Sigmoid colon (tissue), 6 donors: ENCODE measurements at regions not wholly inside any gene's neighbourhood (a gene's known extent, or its start where the extent isn't known, plus 50 kb on each side); places are given as distances from the start of the nearest gene placed in this dataset.
"Not testable (repeated sequence)": the region's sequence is repeated elsewhere in the genome, so short reads cannot be mapped to it uniquely, and the experiment has no call there.

ENCODE experiments used
- DNase-seq: peaks from one replicate; pipeline ENCODE4 v3.0.0-alpha.2; 2019
- H3K27ac ChIP-seq, 4 donors: fragments of 200-600 bp; sonication (generic); one replicate each; pipeline ENCODE4 v1.5.1; 2016 to 2019; ENCODE audit warnings: mild to moderate bottlenecking in 1 of 4
- H3K27me3 ChIP-seq, 3 donors: fragments of 200-600 bp; sonication (generic); one replicate each; pipeline ENCODE4 v1.5.1; 2019; ENCODE audit warnings: mild to moderate bottlenecking in 1 of 3
- H3K36me3 ChIP-seq, 4 donors: fragments of 200-600 bp; sonication (generic); one replicate each; pipeline ENCODE4 v1.5.1; 2016 to 2019
- H3K4me1 ChIP-seq, 4 donors: fragments of 200-600 bp; sonication (generic); one replicate each; pipeline ENCODE4 v1.5.1; 2017 to 2019
- H3K4me3 ChIP-seq, 4 donors: fragments of 200-600 bp; sonication (generic); one replicate each; pipeline ENCODE4 v1.5.1; 2017 to 2019; ENCODE audit warnings: mild to moderate bottlenecking in 2 of 4, moderate library complexity in 1 of 4
- H3K9me3 ChIP-seq, 4 donors: fragments of 200-600 bp in 3 of 4; sonication (generic) in 3 of 4; one replicate each; pipeline versions ENCODE4 v1.5.1 to v1.6.1; 2013 to 2019
- CTCF ChIP-seq, 4 experiments: fragments of 450-650 bp in 3 of 4; fragments of 200-600 bp in 1 of 4; IDR thresholded peaks; one replicate each; pipeline ENCODE4 v1.5.1; 2016 to 2019; ENCODE audit warnings: antibody characterized with exemption in 4 of 4, mild to moderate bottlenecking in 3 of 4, moderate library complexity in 2 of 4
- EP300 ChIP-seq, 4 donors: sonication (generic); formaldehyde crosslinking; IDR thresholded peaks; one replicate each; pipeline ENCODE4 v1.6.1; 2017; ENCODE audit warnings: antibody characterized with exemption in 4 of 4
- POLR2A ChIP-seq, 2 donors: fragments of 450-650 bp; IDR thresholded peaks; one replicate each; pipeline ENCODE4 v1.6.1; 2016; ENCODE audit warnings: antibody characterized with exemption in 2 of 2, mild to moderate bottlenecking in 2 of 2, moderate library complexity in 2 of 2
- POLR2AphosphoS5 ChIP-seq, 4 donors: sonication (generic); formaldehyde crosslinking; IDR thresholded peaks; one replicate each; pipeline ENCODE4 v1.6.1; 2017; ENCODE audit warnings: antibody characterized with exemption in 4 of 4
- WGBS, 2 donors: extraction: QIAGEN DNeasy Blood & Tissue Kit; methylation state at CpG; one replicate each; pipeline ENCODE4 v1.1.7; 2013; 5-methylcytosine and 5-hydroxymethylcytosine counted together
- intact Hi-C: fragments of 100-400 bp; cut with DNase I; formaldehyde crosslinking; loops from one replicate; pipeline ENCODE4 v1.15.1; 2023
- donor health status: healthy with polysubstance abuse.
- donor health status: healthy.

DNA sequence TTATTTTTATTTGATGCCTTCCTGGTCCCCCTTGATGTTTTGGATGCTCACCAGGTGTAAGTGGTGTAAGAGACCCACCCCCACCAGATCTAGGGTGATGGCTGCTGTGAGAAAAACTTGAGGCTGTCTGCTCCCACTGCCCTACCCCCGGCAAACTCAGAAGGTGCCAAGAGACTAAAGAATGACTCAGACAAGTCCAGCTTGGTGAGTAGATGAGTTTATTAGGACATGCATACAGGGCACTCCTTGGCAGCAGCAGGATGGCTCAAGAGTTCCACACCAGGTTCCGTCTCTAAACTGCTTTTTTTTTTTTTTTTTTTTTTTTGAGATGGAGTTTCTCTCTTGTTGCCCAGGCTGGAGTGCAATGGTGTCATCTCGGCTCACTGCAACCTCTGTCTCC, 84.0 kb upstream of the HPF1 start:
- WGBS, 2 donors, result 79 to 93% methylated on average over 3 of the region's 3 CpGs

DNA sequence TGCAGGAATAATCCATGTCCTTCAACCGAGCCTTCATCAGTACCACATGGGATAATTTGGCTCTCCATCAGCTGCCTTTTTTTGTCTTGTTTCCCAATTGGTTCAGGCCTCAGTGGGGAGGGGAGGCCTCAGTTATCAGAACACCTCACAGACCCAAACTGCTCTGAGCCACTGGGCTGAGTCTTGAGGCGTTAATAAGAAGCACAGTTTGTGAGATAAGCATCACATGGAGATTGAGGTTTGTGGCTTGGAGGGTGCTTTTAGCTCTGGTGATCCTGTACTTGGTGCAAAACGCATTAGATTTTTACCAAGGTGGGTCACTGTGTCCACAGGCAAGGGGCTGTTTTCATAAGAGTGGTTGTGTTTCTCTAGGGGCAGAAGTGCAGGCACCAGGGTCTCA, 82.8 kb upstream of the HPF1 start:
- TF ChIP-seq POLR2AphosphoS5 (IDR thresholded peaks at IDR 0.05) (no peak), POLR2A (IDR thresholded peaks at IDR 0.05) (no peak), CTCF (IDR thresholded peaks at IDR 0.05) (no peak), EP300 (IDR thresholded peaks at IDR 0.05) (no peak)
- no peaks in the 10 kb centered on the region for H3K36me3 ChIP-seq
- no peaks in the 10 kb centered on the region for H3K27me3 ChIP-seq
- WGBS, 2 donors, result 60 to 65% methylated on average over 3 of the region's 3 CpGs
- no peak overlapping the region for H3K4me3 ChIP-seq
- no peak for DNase-seq
- no peaks in the 10 kb centered on the region for H3K4me1 ChIP-seq
- H3K9me3 ChIP-seq, result no peaks in the 10 kb centered on the region
- intact Hi-C loops, result no loop called here
- H3K27ac ChIP-seq, result no peak overlapping the region

More for the DNA sequence above, 84.0 kb upstream of the HPF1 start:
- Histone ChIP-seq H3K4me1 (no peaks in the 10 kb centered on the region), H3K27ac (no peak overlapping the region), H3K27me3 (no peaks in the 10 kb centered on the region), H3K36me3 (no peaks in the 10 kb centered on the region), H3K9me3 (no peaks in the 10 kb centered on the region), H3K4me3 (no peak overlapping the region)
- no peak for DNase-seq
- intact Hi-C loops, result no loop called here
- no peak for TF ChIP-seq CTCF (IDR thresholded peaks at IDR 0.05)
- no peak for TF ChIP-seq EP300 (IDR thresholded peaks at IDR 0.05)
- TF ChIP-seq POLR2A (IDR thresholded peaks at IDR 0.05), result no peak
- no peak for TF ChIP-seq POLR2AphosphoS5 (IDR thresholded peaks at IDR 0.05)

GRCh38 chr4:169828329-169828728, 70.6 kb upstream of the HPF1 start:
- DNase-seq, H3K4me1 ChIP-seq, H3K27ac ChIP-seq, H3K36me3 ChIP-seq, H3K9me3 ChIP-seq, H3K4me3 ChIP-seq, intact Hi-C loops, H3K27me3 ChIP-seq: not testable (repeated sequence)
- WGBS, 2 donors, result 95% methylated on average over 29 of the region's 29 CpGs

DNA sequence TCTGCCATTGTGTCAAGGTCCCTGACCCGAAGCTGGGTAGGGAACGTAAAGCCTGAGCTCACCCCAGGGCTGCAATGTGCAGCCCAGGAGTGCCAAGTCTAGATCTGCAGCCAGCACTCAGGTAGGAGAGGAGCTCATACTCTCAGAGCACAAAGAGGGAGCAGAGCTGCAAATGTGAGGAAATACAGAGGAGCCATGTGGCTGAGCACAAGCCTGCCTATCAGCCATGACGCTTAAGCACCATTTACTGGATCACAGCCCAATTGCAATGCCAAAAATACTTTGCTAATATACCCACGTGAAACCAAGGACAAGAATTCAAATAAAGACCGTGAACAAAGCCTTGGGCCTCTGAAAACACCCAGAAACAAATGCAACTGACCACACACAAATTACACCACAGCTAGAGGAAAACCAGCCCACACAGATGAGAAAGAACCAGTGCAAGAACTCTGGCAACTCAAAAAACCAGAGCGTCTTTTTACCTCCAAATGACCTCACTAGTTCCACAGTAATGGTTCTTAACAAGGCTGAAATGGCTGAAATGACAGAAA, 69.0 kb upstream of the HPF1 start:
- no peaks in the 10 kb centered on the region for H3K36me3 ChIP-seq
- no peaks in the 10 kb centered on the region for H3K9me3 ChIP-seq
- TF ChIP-seq EP300 (IDR thresholded peaks at IDR 0.05) (no peak), POLR2A (IDR thresholded peaks at IDR 0.05) (no peak), CTCF (IDR thresholded peaks at IDR 0.05) (no peak), POLR2AphosphoS5 (IDR thresholded peaks at IDR 0.05) (no peak)
- DNase-seq, result no peak
- H3K4me1 ChIP-seq, result no peaks in the 10 kb centered on the region
- H3K27ac ChIP-seq, result no peak overlapping the region
- no peaks in the 10 kb centered on the region for H3K27me3 ChIP-seq
- H3K4me3 ChIP-seq, result no peak overlapping the region
- intact Hi-C loops, result no loop called here
- WGBS, 2 donors, result 61 to 75% methylated on average over 6 of the region's 6 CpGs

- H3K9me3 ChIP-seq, result no peaks in the 10 kb centered on the region
- 27% methylated on average over 7 of the region's 7 CpGs for WGBS, 2 donors
- H3K36me3 ChIP-seq, result no peaks in the 10 kb centered on the region
- no peak overlapping the region for H3K4me3 ChIP-seq
- intact Hi-C loops, result no loop called here
- H3K4me1 ChIP-seq, result no peaks in the 10 kb centered on the region
- no peak for DNase-seq
- no peaks in the 10 kb centered on the region for H3K27me3 ChIP-seq
- no peak for TF ChIP-seq EP300 (IDR thresholded peaks at IDR 0.05)
- no peak for TF ChIP-seq POLR2A (IDR thresholded peaks at IDR 0.05)
- no peak for TF ChIP-seq POLR2AphosphoS5 (IDR thresholded peaks at IDR 0.05)
- TF ChIP-seq CTCF (IDR thresholded peaks at IDR 0.05), result no peak
- no peak overlapping the region for H3K27ac ChIP-seq
Measured at GRCh38 chr4:169823685-169824084, 65.9 kb upstream of the HPF1 start.
